Testis (tissue), 2 donors: ENCODE measurements at regions not wholly inside any gene's neighbourhood (a gene's known extent, or its start where the extent isn't known, plus 50 kb on each side); places are given as distances from the start of the nearest gene placed in this dataset.
"Not testable (repeated sequence)": the region's sequence is repeated elsewhere in the genome, so short reads cannot be mapped to it uniquely, and the experiment has no call there.

ENCODE experiments used
- DNase-seq: peaks from one replicate; pipeline ENCODE4 v3.0.0-alpha.2; 2019
- H3K27ac ChIP-seq, 2 donors: fragments of 200-600 bp; sonication (generic); one replicate each; pipeline ENCODE4 v1.5.1; 2019
- H3K27me3 ChIP-seq: fragments of 200-600 bp; sonication (generic); one replicate; pipeline ENCODE4 v1.5.1; 2019
- H3K36me3 ChIP-seq: fragments of 200-600 bp; sonication (generic); one replicate; pipeline ENCODE4 v1.5.1; 2017; ENCODE audit warnings: low read depth; ENCODE audit errors: missing control alignments
- H3K4me1 ChIP-seq: fragments of 200-600 bp; sonication (generic); one replicate; pipeline ENCODE4 v1.5.1; 2019
- H3K4me3 ChIP-seq, 2 donors: fragments of 200-600 bp; sonication (generic); one replicate each; pipeline ENCODE4 v1.5.1; 2017 to 2019
- H3K9me3 ChIP-seq: fragments of 200-600 bp; sonication (generic); one replicate; pipeline ENCODE4 v1.5.1; 2017
- CTCF ChIP-seq, 3 experiments: fragments of 450-650 bp in 2 of 3; fragments of 200-600 bp in 1 of 3; sonication (generic) in 1 of 3; IDR thresholded peaks; one replicate each; pipeline ENCODE4 v1.5.1; 2016 to 2019; ENCODE audit warnings: antibody characterized with exemption in 3 of 3, mild to moderate bottlenecking in 2 of 3, moderate library complexity in 1 of 3
- POLR2A ChIP-seq: fragments of 450-650 bp; IDR thresholded peaks from one replicate; pipeline ENCODE4 v1.6.1; 2017; ENCODE audit warnings: antibody characterized with exemption, mild to moderate bottlenecking, moderate library complexity
- WGBS, 2 donors: methylation state at CpG; one replicate each; pipeline ENCODE4 v1.1.5; 2018; 5-methylcytosine and 5-hydroxymethylcytosine counted together
- intact Hi-C: fragments of 100-400 bp; cut with DNase I; formaldehyde crosslinking; loops from one replicate; pipeline ENCODE4 v1.15.1; 2023; ENCODE audit warnings: low total_unique reads

- TF ChIP-seq CTCF (IDR thresholded peaks at IDR 0.05) (no peak), POLR2A (no peak)
- H3K27me3 ChIP-seq, result no peaks in the 10 kb centered on the region
- intact Hi-C loops, result no loop called here
- no peak for DNase-seq
- H3K4me3 ChIP-seq, result no peak overlapping the region
- no peaks in the 10 kb centered on the region for H3K4me1 ChIP-seq
- no peak overlapping the region for H3K27ac ChIP-seq
- H3K9me3 ChIP-seq, result no peaks in the 10 kb centered on the region
- no peaks in the 10 kb centered on the region for H3K36me3 ChIP-seq
- WGBS, 2 donors, result 73 to 89% methylated on average over 2 of the region's 2 CpGs
Observed at GRCh38 chr1:181239086-181239485, 150.6 kb downstream of the IER5 start.

GRCh38 chr1:181246320-181246719 is 157.8 kb downstream of the IER5 start:
- intact Hi-C loops, DNase-seq, H3K4me3 ChIP-seq, H3K4me1 ChIP-seq, H3K9me3 ChIP-seq, H3K36me3 ChIP-seq, H3K27ac ChIP-seq, H3K27me3 ChIP-seq: not testable (repeated sequence)
- 91 to 93% methylated on average over 8 of the region's 8 CpGs for WGBS, 2 donors

GRCh38 chr1:181248361-181248760 is 159.9 kb downstream of the IER5 start:
- DNase-seq, H3K27me3 ChIP-seq, H3K36me3 ChIP-seq, H3K4me3 ChIP-seq, H3K9me3 ChIP-seq, H3K4me1 ChIP-seq, intact Hi-C loops, H3K27ac ChIP-seq: not testable (repeated sequence)
- 62 to 64% methylated on average over 2 of the region's 2 CpGs for WGBS, 2 donors

GRCh38 chr1:181249186-181249585 is 160.7 kb downstream of the IER5 start:
- Histone ChIP-seq H3K36me3 (no peaks in the 10 kb centered on the region), H3K9me3 (no peaks in the 10 kb centered on the region), H3K27ac (no peak overlapping the region), H3K4me1 (no peaks in the 10 kb centered on the region), H3K27me3 (no peaks in the 10 kb centered on the region), H3K4me3 (no peak overlapping the region)
- no peak for DNase-seq
- TF ChIP-seq CTCF (IDR thresholded peaks at IDR 0.05), result no peak
- no peak for TF ChIP-seq POLR2A
- intact Hi-C loops, result no loop called here
- WGBS, 2 donors, result 85 to 92% methylated on average over 3 of the region's 3 CpGs

GRCh38 chr1:181250038-181250437 is 161.5 kb downstream of the IER5 start:
- Histone ChIP-seq H3K27me3 (no peaks in the 10 kb centered on the region), H3K27ac (no peak overlapping the region), H3K9me3 (no peaks in the 10 kb centered on the region), H3K36me3 (no peaks in the 10 kb centered on the region), H3K4me3 (no peak overlapping the region), H3K4me1 (no peaks in the 10 kb centered on the region)
- TF ChIP-seq CTCF (IDR thresholded peaks at IDR 0.05), result no peak
- no peak for TF ChIP-seq POLR2A
- DNase-seq, result no peak
- 81 to 86% methylated on average over 2 of the region's 2 CpGs for WGBS, 2 donors
- intact Hi-C loops, result no loop called here

GRCh38 chr1:181251001-181251712 is 162.7 kb downstream of the IER5 start:
- Histone ChIP-seq H3K27ac (no peak overlapping the region), H3K9me3 (no peaks in the 10 kb centered on the region), H3K4me3 (no peak overlapping the region), H3K4me1 (no peaks in the 10 kb centered on the region), H3K36me3 (no peaks in the 10 kb centered on the region), H3K27me3 (no peaks in the 10 kb centered on the region)
- DNase-seq, result no peak
- WGBS, 2 donors, result 67 to 74% methylated on average over 5 of the region's 5 CpGs
- TF ChIP-seq CTCF (IDR thresholded peaks at IDR 0.05) (no peak), POLR2A (no peak)
- intact Hi-C loops, result no loop called here
